HG03045 (cell line): ENCODE measurements at regions not wholly inside any gene's neighbourhood (a gene's known extent, or its start where the extent isn't known, plus 50 kb on each side); places are given as distances from the start of the nearest gene placed in this dataset.
"Not testable (repeated sequence)": the region's sequence is repeated elsewhere in the genome, so short reads cannot be mapped to it uniquely, and the experiment has no call there.

Experiments used
- ATAC-seq: cut with Tn5 transposase; IDR thresholded peaks from one replicate; pipeline ENCODE4 v1.9.1; 2021; ENCODE audit warnings: mild to moderate bottlenecking, moderate library complexity; ENCODE audit not compliant: unreplicated experiment

GRCh38 chr1:217921126-217921904 lies 290.2 kb downstream of the SPATA17 start:
- no peak for ATAC-seq

GRCh38 chr1:217924924-217925323 lies 293.8 kb downstream of the SPATA17 start:
- ATAC-seq = no peak

GRCh38 chr1:217929213-217929885 lies 298.2 kb downstream of the SPATA17 start:
- ATAC-seq = no peak

GRCh38 chr1:217943361-217943760 lies 312.2 kb downstream of the SPATA17 start:
- no peak for ATAC-seq

- ATAC-seq = no peak
Measured at GRCh38 chr1:217944550-217944949, 313.4 kb downstream of the SPATA17 start.

- no peak for ATAC-seq
Measured at GRCh38 chr1:217946511-217946910, 315.4 kb downstream of the SPATA17 start.

- no peak for ATAC-seq
Measured at GRCh38 chr1:217948741-217949140, 317.6 kb downstream of the SPATA17 start.

GRCh38 chr1:217953330-217953729 lies 322.2 kb downstream of the SPATA17 start:
- no peak for ATAC-seq

GRCh38 chr1:217953922-217954321 lies 322.8 kb downstream of the SPATA17 start:
- ATAC-seq = no peak

GRCh38 chr1:217955723-217956122 lies 324.6 kb downstream of the SPATA17 start:
- no peak for ATAC-seq

- no peak for ATAC-seq
Measured at GRCh38 chr1:217965156-217965786, 319.8 kb upstream of the RRP15 start.

GRCh38 chr1:217968085-217968484 lies 317.0 kb upstream of the RRP15 start:
- no peak for ATAC-seq

- ATAC-seq = no peak
Measured at GRCh38 chr1:217969428-217969827, 315.7 kb upstream of the RRP15 start.

- ATAC-seq = no peak
Measured at GRCh38 chr1:217977943-217978342, 307.1 kb upstream of the RRP15 start.

GRCh38 chr1:217981430-217981829 lies 303.7 kb upstream of the RRP15 start:
- ATAC-seq = no peak

GRCh38 chr1:217982331-217983050 lies 302.6 kb upstream of the RRP15 start:
- ATAC-seq = no peak

- ATAC-seq = no peak
Measured at GRCh38 chr1:217983051-217983375, 302.1 kb upstream of the RRP15 start.

GRCh38 chr1:217985641-217986040 lies 299.5 kb upstream of the RRP15 start:
- no peak for ATAC-seq

GRCh38 chr1:217989510-217989909 lies 295.6 kb upstream of the RRP15 start:
- no peak for ATAC-seq

- ATAC-seq = no peak
Measured at GRCh38 chr1:217993439-217993838, 291.7 kb upstream of the RRP15 start.

- not testable (repeated sequence) for ATAC-seq
Measured at GRCh38 chr1:218008296-218008695, 276.8 kb upstream of the RRP15 start.
